ENCODE measurements at regions not wholly inside any gene's neighbourhood (a gene's known extent, or its start where the extent isn't known, plus 50 kb on each side); places are given as distances from the start of the nearest gene placed in this dataset.

DNA sequence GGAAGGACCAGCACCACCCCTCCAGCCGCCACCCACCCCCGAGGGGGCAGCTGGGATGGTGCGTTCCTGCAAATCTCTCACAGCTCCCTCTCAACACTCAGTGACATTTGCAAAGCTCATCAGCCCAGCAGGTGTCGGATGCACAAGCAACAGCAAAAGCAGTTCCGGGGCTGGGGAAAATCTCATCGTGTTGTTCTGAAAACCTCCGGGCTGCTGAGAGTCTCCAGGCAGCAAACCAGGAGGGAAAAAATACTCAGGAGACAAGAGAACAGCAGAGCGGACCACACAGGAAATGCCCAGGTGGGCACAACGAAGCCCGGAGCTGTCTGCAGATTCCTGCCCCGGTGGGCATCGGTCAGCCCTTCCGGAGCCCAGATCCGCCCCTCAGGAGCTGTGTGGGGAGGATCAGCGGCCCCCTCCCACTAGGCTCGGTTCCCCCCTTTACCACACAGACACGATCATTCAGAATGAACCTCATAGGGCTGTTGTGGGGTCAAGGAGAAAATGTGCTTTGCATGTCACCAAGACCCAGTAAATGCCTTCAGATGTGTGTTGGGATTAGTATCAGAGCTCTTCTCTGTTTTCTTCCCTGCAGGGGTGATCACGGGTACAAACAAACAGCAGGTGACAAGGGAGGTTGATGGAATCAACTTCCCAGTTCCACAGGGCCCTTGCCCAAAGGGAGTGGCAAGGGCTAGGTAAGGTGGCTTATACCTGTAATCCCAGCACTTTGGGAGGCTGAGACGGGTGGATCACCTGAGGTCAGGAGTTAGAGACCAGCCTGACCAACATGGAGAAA is 127.0 kb upstream of the TIAM1 start:
- H4K20me1 ChIP-seq (replicated peaks; ENCODE audit: control insufficient read depth, extremely low read depth, insufficient read depth, low read length) = no peaks in the 10 kb centered on the region
- H3K9me1 ChIP-seq (replicated peaks; ENCODE audit: control insufficient read depth, extremely low read depth, insufficient read depth, low read length) = no peaks in the 10 kb centered on the region
- intact Hi-C loops (cut with micrococcal nuclease) (no loop called here), dilution Hi-C loops (cut with MboI; ENCODE audit: extremely low pct_ligation_motif_present, low sequenced_read_pairs) (no loop called here)
- no peaks in the 10 kb centered on the region for H3K36me3 ChIP-seq (ENCODE audit: control insufficient read depth in 2 of 2, extremely low read depth in 1 of 2, insufficient read depth in 2 of 2, low read length in 2 of 2)
- H3K4me2 ChIP-seq (ENCODE audit: insufficient read depth, low read length) = no peak overlapping the region
- TF ChIP-seq, protein P1, sequence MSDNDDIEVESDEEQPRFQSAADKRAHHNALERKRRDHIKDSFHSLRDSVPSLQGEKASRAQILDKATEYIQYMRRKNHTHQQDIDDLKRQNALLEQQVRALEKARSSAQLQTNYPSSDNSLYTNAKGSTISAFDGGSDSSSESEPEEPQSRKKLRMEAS (IDR thresholded peaks at IDR 0.05; ENCODE audit: insufficient read depth, insufficient read length) = no peak
- TF ChIP-seq POLR2AphosphoS5 (IDR thresholded peaks at IDR 0.05; ENCODE audit: insufficient read depth, low read depth, low read length) (no peak), GATA2 (IDR thresholded peaks at IDR 0.05; ENCODE audit: insufficient read depth, insufficient read length, low read depth, low read length) (no peak), FOS (IDR thresholded peaks at IDR 0.05; ENCODE audit: borderline replicate concordance, insufficient read depth, low read length) (no peak)
- TF ChIP-seq, protein P2, sequence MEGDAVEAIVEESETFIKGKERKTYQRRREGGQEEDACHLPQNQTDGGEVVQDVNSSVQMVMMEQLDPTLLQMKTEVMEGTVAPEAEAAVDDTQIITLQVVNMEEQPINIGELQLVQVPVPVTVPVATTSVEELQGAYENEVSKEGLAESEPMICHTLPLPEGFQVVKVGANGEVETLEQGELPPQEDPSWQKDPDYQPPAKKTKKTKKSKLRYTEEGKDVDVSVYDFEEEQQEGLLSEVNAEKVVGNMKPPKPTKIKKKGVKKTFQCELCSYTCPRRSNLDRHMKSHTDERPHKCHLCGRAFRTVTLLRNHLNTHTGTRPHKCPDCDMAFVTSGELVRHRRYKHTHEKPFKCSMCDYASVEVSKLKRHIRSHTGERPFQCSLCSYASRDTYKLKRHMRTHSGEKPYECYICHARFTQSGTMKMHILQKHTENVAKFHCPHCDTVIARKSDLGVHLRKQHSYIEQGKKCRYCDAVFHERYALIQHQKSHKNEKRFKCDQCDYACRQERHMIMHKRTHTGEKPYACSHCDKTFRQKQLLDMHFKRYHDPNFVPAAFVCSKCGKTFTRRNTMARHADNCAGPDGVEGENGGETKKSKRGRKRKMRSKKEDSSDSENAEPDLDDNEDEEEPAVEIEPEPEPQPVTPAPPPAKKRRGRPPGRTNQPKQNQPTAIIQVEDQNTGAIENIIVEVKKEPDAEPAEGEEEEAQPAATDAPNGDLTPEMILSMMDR (IDR thresholded peaks at IDR 0.05; ENCODE audit: extremely low read depth in 1 of 2, insufficient read depth in 1 of 2, low read depth in 1 of 2, low read length in 2 of 2) = no peak
- FAIRE-seq (no peak), DNase-seq (ENCODE audit: low read depth, low spot score) (no peak)
- H3K79me2 ChIP-seq (ENCODE audit: control insufficient read depth, insufficient read depth, low read length) = no peaks in the 10 kb centered on the region
- ChIA-PET POLR2A (no interaction called here), CTCF (no interaction called here)
- no peaks in the 10 kb centered on the region for H3K4me1 ChIP-seq (ENCODE audit: control insufficient read depth, extremely low read depth, insufficient read depth, low read length)
- BruUV-seq (replicated peaks) = no TSS peak
- no peak overlapping the region for H2AFZ ChIP-seq (ENCODE audit: low read depth, low read length)
- H3K9me3 ChIP-seq (replicated peaks; ENCODE audit: control insufficient read depth, insufficient read depth, low read length) = peaks cover 3% of the 10 kb centered on the region
- no peaks in the 10 kb centered on the region for H3K27me3 ChIP-seq (ENCODE audit: control insufficient read depth in 2 of 2, insufficient read depth in 2 of 2, low read length in 2 of 2)
- no peak overlapping the region for H3K9ac ChIP-seq (replicated peaks; ENCODE audit: extremely low read depth, insufficient read depth, low read length)
- H3K4me3 ChIP-seq (replicated peaks in 1 of 3; ENCODE audit: insufficient read depth in 1 of 3, low read depth in 1 of 3, low read length in 3 of 3) = no peak overlapping the region
- H3K27ac ChIP-seq (ENCODE audit: insufficient read depth, low read depth, low read length) = no peak overlapping the region
